ENCODE measurements at regions not wholly inside any gene's neighbourhood (a gene's known extent, or its start where the extent isn't known, plus 50 kb on each side); places are given as distances from the start of the nearest gene placed in this dataset.

DNA sequence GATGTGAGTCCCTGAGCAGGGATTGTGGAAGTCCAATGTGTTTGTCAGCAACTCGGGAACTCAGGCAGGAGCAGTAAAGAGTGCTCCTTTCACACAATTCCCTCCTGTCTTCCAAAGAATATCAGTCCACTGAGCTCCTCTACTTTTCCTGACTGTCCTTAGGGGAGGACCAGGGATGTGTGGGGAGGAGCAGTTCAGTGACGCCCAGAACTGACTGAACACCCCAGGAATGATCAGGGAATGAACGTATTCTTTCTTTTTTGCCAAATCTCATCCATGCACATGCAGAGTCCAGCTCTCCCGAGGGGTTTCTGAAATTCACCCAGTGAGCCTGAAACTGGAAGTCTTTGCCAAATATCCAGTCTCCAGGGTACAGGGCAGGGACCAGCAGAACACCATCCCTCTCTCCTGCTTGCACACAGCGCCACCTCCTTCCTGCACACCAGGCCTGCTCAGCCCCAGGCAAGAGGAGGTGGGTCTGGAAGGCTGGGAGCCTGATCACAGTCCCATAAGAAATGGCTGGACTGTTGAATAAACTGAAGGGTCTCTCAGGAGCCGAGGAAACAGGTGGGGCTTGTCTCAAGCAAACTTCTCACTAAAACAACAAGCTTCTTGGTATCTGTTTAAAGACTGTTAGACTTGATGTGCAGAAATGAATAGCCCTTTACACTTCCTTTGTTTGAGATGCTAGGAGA is 294.7 kb downstream of the C7orf25 start:
- no peaks in the 10 kb centered on the region for H3K9me3 Mint-ChIP-seq
- CTCF ChIA-PET: interaction anchor here (1.1 kb wide), 1 partner anchor 9 kb away, joined by 3 read pairs; no protein-coding TSS in a partner anchor
- H3K27ac Mint-ChIP-seq: no peak overlapping the region
- intact Hi-C loops (cut with micrococcal nuclease): no loop called here
- H3K4me3 Mint-ChIP-seq: no peak overlapping the region
- no peaks in the 10 kb centered on the region for H3K36me3 Mint-ChIP-seq (ENCODE audit: low read depth)
- H3K27me3 Mint-ChIP-seq (ENCODE audit: low read depth): no peaks in the 10 kb centered on the region
- H3K4me1 Mint-ChIP-seq (ENCODE audit: low read depth): no peaks in the 10 kb centered on the region
- DNase-seq: no peak

DNA sequence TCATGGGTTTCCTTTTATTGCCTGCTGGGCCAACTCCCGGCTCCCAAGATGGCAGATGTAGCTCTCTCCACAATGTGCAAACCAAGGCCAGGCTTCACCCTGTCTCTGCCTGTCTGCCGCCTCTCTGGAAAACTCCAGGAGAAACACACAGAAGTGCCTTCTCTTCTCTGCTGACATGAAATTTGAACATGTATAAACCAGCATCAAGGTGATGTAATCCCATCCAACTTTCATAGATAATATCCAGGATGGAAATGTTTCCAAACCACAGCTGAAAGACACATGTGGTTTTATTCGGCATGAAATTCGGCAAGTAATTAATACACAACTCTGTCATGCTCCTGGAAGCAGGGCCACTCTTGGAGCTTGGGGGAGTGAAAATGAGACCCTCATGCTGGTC is 297.2 kb downstream of the C7orf25 start:
- CTCF ChIA-PET: no interaction called here
- H3K9me3 Mint-ChIP-seq: no peaks in the 10 kb centered on the region
- H3K27me3 Mint-ChIP-seq (ENCODE audit: low read depth): no peaks in the 10 kb centered on the region
- no peak for DNase-seq
- H3K4me1 Mint-ChIP-seq (ENCODE audit: low read depth): no peaks in the 10 kb centered on the region
- no peak overlapping the region for H3K4me3 Mint-ChIP-seq
- intact Hi-C loops (cut with micrococcal nuclease): no loop called here
- H3K36me3 Mint-ChIP-seq (ENCODE audit: low read depth): no peaks in the 10 kb centered on the region
- no peak overlapping the region for H3K27ac Mint-ChIP-seq

DNA sequence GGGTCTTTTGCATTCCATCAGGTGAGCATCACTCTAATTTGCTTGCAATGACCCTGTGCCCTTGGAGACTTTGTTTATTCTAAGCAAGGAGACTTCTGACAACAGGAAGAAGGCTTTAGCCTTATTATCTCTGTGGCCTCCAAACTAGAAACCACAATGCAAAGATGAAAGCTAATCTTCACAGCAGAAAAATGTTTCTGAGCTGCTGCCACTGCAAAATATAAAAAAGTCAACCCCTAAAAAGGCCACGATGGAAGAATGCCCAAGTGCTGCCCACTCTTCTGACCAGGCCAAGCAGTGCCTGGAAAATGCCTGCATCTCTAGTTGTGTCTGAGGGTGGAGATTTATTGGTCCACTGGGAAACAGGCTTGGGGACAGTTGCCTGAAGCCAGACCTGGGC is 299.9 kb downstream of the C7orf25 start:
- no peaks in the 10 kb centered on the region for H3K36me3 Mint-ChIP-seq (ENCODE audit: low read depth)
- no peak overlapping the region for H3K4me3 Mint-ChIP-seq
- H3K9me3 Mint-ChIP-seq: no peaks in the 10 kb centered on the region
- no peaks in the 10 kb centered on the region for H3K4me1 Mint-ChIP-seq (ENCODE audit: low read depth)
- no peak overlapping the region for H3K27ac Mint-ChIP-seq
- CTCF ChIA-PET: no interaction called here
- no peak for DNase-seq
- peaks cover 2% of the 10 kb centered on the region for H3K27me3 Mint-ChIP-seq (ENCODE audit: low read depth)
- intact Hi-C loops (cut with micrococcal nuclease): no loop called here

DNA sequence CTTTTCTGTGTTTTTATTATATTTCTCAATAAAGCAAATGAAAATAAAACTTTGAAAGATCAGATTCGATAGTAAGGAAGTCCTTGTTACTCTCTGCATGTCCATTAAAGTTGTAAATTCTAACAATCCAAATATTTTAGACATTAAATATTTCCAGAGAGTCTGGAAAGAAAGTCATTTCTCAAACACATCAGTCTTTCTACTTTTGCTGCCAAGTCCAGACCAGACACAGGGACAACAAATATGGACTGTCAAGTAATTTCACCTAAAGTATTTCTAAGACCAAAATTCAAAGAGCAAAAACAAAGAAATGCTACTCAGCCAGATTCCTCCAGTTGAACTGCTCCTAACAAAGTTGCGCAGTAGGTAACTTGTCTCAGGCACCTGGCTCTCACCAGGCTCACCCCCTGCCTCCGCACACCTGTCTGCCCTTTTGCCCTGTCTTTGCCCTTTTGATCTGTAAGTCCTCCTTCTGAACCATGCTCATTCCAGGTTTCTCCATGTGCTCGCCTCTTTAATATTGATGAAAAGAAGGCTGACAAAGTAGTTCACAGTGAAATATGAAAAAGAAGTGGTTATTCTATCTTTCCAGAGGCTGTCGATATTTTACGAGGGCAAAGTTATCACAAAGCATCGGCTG is 300.5 kb downstream of the C7orf25 start:
- intact Hi-C loops (cut with micrococcal nuclease): no loop called here
- Mint-ChIP-seq H3K36me3 (ENCODE audit: low read depth) (no peaks in the 10 kb centered on the region), H3K27ac (no peak overlapping the region), H3K4me3 (no peak overlapping the region), H3K27me3 (ENCODE audit: low read depth) (peaks cover 2% of the 10 kb centered on the region), H3K9me3 (no peaks in the 10 kb centered on the region), H3K4me1 (ENCODE audit: low read depth) (no peaks in the 10 kb centered on the region)
- DNase-seq: no peak
- CTCF ChIA-PET: no interaction called here

DNA sequence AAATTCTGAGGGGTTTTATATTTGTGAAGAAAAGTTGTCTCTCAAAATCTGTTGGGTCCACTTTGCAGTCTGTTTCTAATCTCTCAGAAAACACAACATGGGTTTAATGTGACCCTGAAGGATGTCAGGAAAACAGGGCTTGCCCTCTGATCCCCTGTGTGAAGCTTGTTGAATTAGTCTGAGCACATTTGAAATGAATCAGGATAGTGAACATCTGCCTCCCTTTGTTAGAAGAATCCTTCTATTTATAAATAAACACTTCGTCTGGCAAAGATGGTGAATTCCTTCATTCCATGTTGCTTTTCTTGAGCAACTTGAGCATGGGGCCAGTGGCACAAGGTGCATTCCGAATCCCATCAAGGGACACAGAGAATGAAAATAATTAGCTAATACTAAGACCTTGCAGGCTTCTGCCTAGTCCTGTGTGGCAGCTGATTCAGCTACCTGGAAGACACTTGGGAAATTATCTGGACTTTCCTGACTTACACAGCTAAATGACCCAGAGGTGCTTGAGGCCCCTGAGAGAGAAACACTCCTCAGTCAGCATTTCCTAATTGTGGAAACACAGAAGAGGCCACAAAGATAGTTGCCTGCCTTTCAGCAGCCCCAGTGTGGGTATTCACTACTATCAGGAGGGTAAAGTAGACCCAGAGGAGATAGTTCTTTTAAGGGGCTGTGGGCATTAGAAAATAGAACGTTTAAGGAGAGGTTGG is 305.5 kb downstream of the C7orf25 start:
- H3K9me3 Mint-ChIP-seq: peaks cover 1% of the 10 kb centered on the region
- H3K27me3 Mint-ChIP-seq (ENCODE audit: low read depth): peaks cover 2% of the 10 kb centered on the region
- H3K27ac Mint-ChIP-seq: no peak overlapping the region
- H3K4me1 Mint-ChIP-seq (ENCODE audit: low read depth): no peaks in the 10 kb centered on the region
- H3K4me3 Mint-ChIP-seq: no peak overlapping the region
- CTCF ChIA-PET: no interaction called here
- intact Hi-C loops (cut with micrococcal nuclease): no loop called here
- no peaks in the 10 kb centered on the region for H3K36me3 Mint-ChIP-seq (ENCODE audit: low read depth)
- no peak for DNase-seq

DNA sequence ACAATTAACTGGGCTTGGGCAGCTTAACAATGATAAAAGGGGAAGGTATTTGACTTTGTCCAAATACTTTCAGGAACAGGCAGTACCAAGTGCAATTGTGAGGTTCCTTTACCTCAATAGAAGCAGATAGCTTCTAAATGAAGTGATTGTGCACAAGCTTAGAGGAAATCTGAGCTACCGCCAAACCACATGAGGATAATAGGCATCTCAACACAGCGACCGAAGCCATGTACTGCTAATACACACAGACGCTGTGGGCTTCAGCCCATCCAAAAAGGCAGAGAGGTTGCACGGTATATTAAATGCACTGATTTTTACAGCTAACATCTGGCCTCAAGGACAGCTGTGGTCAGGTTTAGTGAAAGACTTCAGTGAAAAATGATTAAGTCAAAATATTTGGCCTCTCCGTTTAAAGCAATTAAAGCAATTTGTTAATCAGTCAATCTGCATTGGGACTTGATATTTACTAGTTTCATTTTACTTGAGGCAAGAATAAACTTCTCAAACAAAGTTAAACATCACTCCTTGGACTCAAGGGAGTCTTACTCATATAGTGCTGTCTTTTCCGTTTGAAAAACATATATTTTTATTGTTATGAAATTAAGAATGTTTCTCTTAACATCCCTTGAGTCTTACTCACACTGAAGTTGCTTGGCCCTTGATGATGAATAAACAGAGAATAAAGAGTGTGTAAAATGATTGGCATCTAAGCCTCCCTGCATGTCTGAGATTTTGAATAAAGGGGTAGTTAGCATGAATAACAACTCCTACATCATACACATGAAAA is 306.3 kb downstream of the C7orf25 start:
- no peak for DNase-seq
- no peaks in the 10 kb centered on the region for H3K4me1 Mint-ChIP-seq (ENCODE audit: low read depth)
- H3K4me3 Mint-ChIP-seq: no peak overlapping the region
- H3K27me3 Mint-ChIP-seq (ENCODE audit: low read depth): peaks cover 2% of the 10 kb centered on the region
- H3K27ac Mint-ChIP-seq: no peak overlapping the region
- CTCF ChIA-PET: no interaction called here
- intact Hi-C loops (cut with micrococcal nuclease): no loop called here
- H3K9me3 Mint-ChIP-seq: peaks cover 1% of the 10 kb centered on the region
- H3K36me3 Mint-ChIP-seq (ENCODE audit: low read depth): no peaks in the 10 kb centered on the region

DNA sequence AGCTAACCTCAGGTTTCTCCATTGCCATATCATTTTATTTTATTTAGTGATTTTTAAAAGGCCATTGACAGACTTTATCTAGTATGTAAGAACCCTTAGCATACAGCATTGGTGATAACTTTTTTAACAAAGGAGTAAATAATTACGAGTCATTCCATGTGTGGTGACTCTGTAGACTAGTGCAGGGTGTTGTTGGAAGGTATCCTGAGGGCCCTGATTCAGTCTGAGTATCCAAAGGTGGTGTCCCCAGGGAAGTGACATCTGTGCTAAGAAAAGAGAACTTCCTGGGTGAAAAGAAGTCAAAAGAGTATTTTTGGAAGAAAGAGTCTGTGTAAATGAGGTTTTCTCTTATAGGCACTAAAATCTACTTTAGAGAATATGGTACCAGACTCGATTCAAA is 308.4 kb downstream of the C7orf25 start:
- Mint-ChIP-seq H3K27ac (no peak overlapping the region), H3K36me3 (ENCODE audit: low read depth) (no peaks in the 10 kb centered on the region), H3K4me3 (no peak overlapping the region), H3K27me3 (ENCODE audit: low read depth) (peaks cover 2% of the 10 kb centered on the region), H3K4me1 (ENCODE audit: low read depth) (no peaks in the 10 kb centered on the region), H3K9me3 (peaks cover 1% of the 10 kb centered on the region)
- DNase-seq: no peak
- CTCF ChIA-PET: no interaction called here
- intact Hi-C loops (cut with micrococcal nuclease): no loop called here

DNA sequence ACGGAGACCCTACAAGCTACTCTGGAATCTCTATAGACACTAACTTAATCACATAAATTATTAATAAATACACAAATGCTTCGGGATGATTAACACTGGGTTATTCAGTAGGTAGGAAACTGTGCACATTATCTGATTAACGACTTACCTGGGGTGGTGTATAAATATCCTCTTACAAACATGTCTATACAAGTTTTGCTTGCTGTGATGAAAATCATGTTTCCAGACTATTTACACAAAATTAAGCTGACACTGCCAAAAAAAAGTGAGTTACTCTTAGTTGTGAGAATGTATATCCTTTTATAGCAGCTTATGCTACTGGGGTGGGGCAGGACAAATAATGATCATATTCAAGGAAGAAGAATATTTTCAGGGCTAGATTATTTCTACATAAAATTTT is 314.6 kb downstream of the C7orf25 start:
- intact Hi-C loops (cut with micrococcal nuclease): no loop called here
- H3K27me3 Mint-ChIP-seq (ENCODE audit: low read depth): peaks cover 3% of the 10 kb centered on the region

DNA sequence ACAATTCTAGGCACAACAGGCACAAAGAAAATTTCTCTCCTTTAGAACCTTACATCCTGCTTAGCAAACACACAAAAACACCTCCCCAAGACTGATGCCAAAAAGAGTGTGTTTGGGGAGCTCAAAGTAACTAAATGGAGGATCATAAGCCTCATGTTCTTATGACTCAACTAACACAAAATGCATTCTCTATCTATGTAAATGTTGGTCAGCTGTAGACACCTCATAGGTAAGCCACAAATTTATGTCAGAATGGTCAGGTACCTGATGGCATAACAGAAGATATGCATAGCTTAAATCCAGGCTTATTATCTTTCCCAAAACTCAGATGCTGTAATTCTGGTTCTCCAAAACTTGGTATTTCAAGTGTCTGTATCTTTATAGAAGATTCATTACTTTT is 315.1 kb downstream of the C7orf25 start:
- Mint-ChIP-seq H3K4me1 (ENCODE audit: low read depth) (no peaks in the 10 kb centered on the region), H3K27ac (no peak overlapping the region), H3K4me3 (no peak overlapping the region), H3K9me3 (no peaks in the 10 kb centered on the region), H3K27me3 (ENCODE audit: low read depth) (peaks cover 3% of the 10 kb centered on the region), H3K36me3 (ENCODE audit: low read depth) (no peaks in the 10 kb centered on the region)
- CTCF ChIA-PET: no interaction called here
- DNase-seq: no peak
- intact Hi-C loops (cut with micrococcal nuclease): no loop called here

More for the DNA sequence above, 314.6 kb downstream of the C7orf25 start:
- Mint-ChIP-seq H3K36me3 (ENCODE audit: low read depth) (no peaks in the 10 kb centered on the region), H3K27ac (no peak overlapping the region), H3K4me3 (no peak overlapping the region), H3K4me1 (ENCODE audit: low read depth) (no peaks in the 10 kb centered on the region), H3K9me3 (no peaks in the 10 kb centered on the region)
- DNase-seq: no peak
- CTCF ChIA-PET: no interaction called here

DNA sequence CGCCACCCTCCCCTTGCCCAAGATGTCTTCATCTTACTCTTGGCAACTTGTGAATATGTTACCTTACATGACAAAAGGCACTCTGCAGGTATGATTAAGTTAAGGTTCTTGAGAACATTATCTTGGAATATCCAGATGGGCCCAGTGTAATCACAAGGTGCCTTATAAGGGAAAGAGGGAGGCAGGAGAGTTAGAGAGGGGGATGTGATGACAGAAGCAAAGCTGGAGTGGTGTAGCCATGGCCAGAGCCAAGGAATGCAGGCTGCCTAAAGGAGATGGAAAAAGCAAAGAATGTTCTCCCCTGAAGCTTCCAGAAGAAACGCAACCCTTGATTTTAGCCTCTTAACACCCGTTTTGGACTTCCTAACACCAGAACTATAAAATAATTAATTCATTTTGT is 318.0 kb downstream of the C7orf25 start:
- DNase-seq: no peak
- Mint-ChIP-seq H3K27me3 (ENCODE audit: low read depth) (peaks cover 3% of the 10 kb centered on the region), H3K4me1 (ENCODE audit: low read depth) (no peaks in the 10 kb centered on the region), H3K36me3 (ENCODE audit: low read depth) (no peaks in the 10 kb centered on the region), H3K27ac (no peak overlapping the region), H3K4me3 (no peak overlapping the region), H3K9me3 (peaks cover 2% of the 10 kb centered on the region)
- CTCF ChIA-PET: no interaction called here
- intact Hi-C loops (cut with micrococcal nuclease): no loop called here

DNA sequence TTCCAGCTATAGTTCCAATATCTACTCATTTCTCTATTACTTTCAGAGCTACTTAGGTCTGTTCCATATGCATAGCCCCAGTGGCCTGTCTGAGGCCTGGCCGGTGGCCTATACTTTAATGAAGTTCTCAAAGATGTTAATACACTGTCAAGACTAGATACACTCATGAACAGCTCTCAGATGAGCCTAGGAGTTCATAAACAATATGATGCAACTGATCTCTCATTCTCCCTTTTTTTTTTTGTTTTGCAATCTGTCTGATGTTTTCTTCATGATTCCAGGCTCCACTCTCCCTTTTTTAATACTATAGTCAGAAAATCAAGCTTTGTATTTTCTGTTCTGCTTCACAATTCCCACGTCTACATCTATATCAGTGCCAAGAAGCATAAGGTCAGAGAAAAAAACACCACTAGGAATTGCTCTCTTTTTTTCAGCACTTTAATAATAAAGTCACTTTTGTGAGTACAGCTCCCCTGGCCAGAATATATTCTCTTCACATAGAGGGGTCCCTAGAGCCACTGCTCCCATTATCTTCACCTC is 321.0 kb downstream of the C7orf25 start:
- H3K27me3 Mint-ChIP-seq (ENCODE audit: low read depth): peaks cover 3% of the 10 kb centered on the region
- DNase-seq: no peak
- peaks cover 8% of the 10 kb centered on the region for H3K9me3 Mint-ChIP-seq
- intact Hi-C loops (cut with micrococcal nuclease): no loop called here
- H3K36me3 Mint-ChIP-seq (ENCODE audit: low read depth): no peaks in the 10 kb centered on the region
- H3K27ac Mint-ChIP-seq: no peak overlapping the region
- H3K4me3 Mint-ChIP-seq: no peak overlapping the region
- H3K4me1 Mint-ChIP-seq (ENCODE audit: low read depth): no peaks in the 10 kb centered on the region
- CTCF ChIA-PET: no interaction called here

DNA sequence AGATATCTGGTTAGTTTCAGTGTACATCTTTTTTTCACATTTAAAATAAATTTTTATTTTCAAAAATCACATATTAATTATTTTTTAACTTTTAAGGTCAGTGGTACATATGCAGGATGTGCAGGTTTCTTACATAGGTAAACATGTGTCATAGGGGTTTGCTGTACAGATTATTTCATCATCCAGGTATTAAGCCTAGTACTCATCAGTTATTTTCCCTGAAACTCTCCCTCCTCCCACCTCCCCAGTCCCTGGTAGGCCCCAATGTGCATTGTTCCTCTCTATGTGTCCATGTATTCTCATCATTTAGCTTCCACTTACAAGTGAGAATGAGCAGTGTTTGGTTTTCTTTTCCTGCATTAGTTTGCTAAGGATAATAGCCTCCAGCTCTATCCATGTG is 323.0 kb downstream of the C7orf25 start:
- H3K4me3 Mint-ChIP-seq: no peak overlapping the region
- no peak for DNase-seq
- no peaks in the 10 kb centered on the region for H3K4me1 Mint-ChIP-seq (ENCODE audit: low read depth)
- no peaks in the 10 kb centered on the region for H3K36me3 Mint-ChIP-seq (ENCODE audit: low read depth)
- peaks cover 3% of the 10 kb centered on the region for H3K27me3 Mint-ChIP-seq (ENCODE audit: low read depth)
- CTCF ChIA-PET: interaction anchor here (0.6 kb wide), 1 partner anchor 517 kb away, joined by 5 read pairs; no protein-coding TSS in a partner anchor
- no peak overlapping the region for H3K27ac Mint-ChIP-seq
- peaks cover 11% of the 10 kb centered on the region for H3K9me3 Mint-ChIP-seq
- intact Hi-C loops (cut with micrococcal nuclease): no loop called here
